CD4-positive, alpha-beta memory T cell (primary cell): ENCODE measurements at regions not wholly inside any gene's neighbourhood (a gene's known extent, or its start where the extent isn't known, plus 50 kb on each side); places are given as distances from the start of the nearest gene placed in this dataset.

Experiments used
- CTCF ChIA-PET: fragments of 350-600 bp; sonication (Branson Sonifier 250); formaldehyde crosslinking; loops from one replicate; lab custom pipeline; 2021; ENCODE audit warnings: inconsistent platforms; ENCODE audit not compliant: partially characterized antibody; lab: Charles Lee
- POLR2A ChIA-PET: fragments of 350-600 bp; sonication (Branson Sonifier 250); formaldehyde crosslinking; loops from one replicate; lab custom pipeline; 2021; ENCODE audit not compliant: partially characterized antibody; lab: Charles Lee
- DNase-seq, 5 donors: peaks; one replicate each; pipeline versions ENCODE4 v3.0.0 to v3.0.0-alpha.2; 2020 to 2022; ENCODE audit warnings: mixed read lengths in 1 of 5
- H3K27ac ChIP-seq: one replicate; pipeline ENCODE4 v1.7.0; 2013; ENCODE audit warnings: low read depth, low read length
- H3K27me3 ChIP-seq: 2 replicates; pipeline ENCODE4 v1.7.0; 2013; ENCODE audit warnings: mild to moderate bottlenecking, low read length, moderate library complexity; ENCODE audit not compliant: insufficient read depth
- H3K36me3 ChIP-seq: 2 replicates; pipeline ENCODE4 v1.7.0; 2013; ENCODE audit warnings: mild to moderate bottlenecking, low read length, moderate library complexity; ENCODE audit not compliant: insufficient read depth
- H3K4me1 ChIP-seq: 2 replicates; pipeline ENCODE4 v1.7.0; 2013; ENCODE audit warnings: mild to moderate bottlenecking, low read length, moderate library complexity; ENCODE audit not compliant: insufficient read depth
- H3K4me3 ChIP-seq, 2 donors: one replicate each; pipeline ENCODE4 v1.7.0; 2013; ENCODE audit warnings: low read length in 2 of 2, mild to moderate bottlenecking in 1 of 2
- H3K9me3 ChIP-seq, 2 donors: one replicate each; pipeline ENCODE4 v1.7.0; 2013; ENCODE audit warnings: low read length in 2 of 2, control low read depth in 1 of 2; ENCODE audit not compliant: control insufficient read depth in 1 of 2
- H3K27ac Mint-ChIP-seq, 7 donors: one replicate each; pipeline ENCODE4 v1.8.0; 2020 to 2021; ENCODE audit warnings: mixed read lengths in 7 of 7, mild to moderate bottlenecking in 6 of 7, inconsistent platforms in 3 of 7, moderate library complexity in 3 of 7
- H3K27me3 Mint-ChIP-seq, 2 donors: one replicate each; pipeline ENCODE4 v1.8.0; 2020 to 2021; ENCODE audit warnings: mixed read lengths in 2 of 2
- H3K36me3 Mint-ChIP-seq, 2 donors: one replicate each; pipeline ENCODE4 v1.8.0; 2020 to 2021; ENCODE audit warnings: mixed read lengths in 2 of 2, inconsistent platforms in 1 of 2, mild to moderate bottlenecking in 1 of 2
- H3K4me1 Mint-ChIP-seq, 4 donors: one replicate each; pipeline ENCODE4 v1.8.0; 2020 to 2021; ENCODE audit warnings: mixed read lengths in 4 of 4, mild to moderate bottlenecking in 1 of 4
- H3K4me3 Mint-ChIP-seq, 8 donors: one replicate each; pipeline ENCODE4 v1.8.0; 2020 to 2021; ENCODE audit warnings: mixed read lengths in 8 of 8, mild to moderate bottlenecking in 7 of 8, moderate library complexity in 6 of 8, inconsistent platforms in 3 of 8
- H3K9me3 Mint-ChIP-seq, 8 donors: one replicate each; pipeline ENCODE4 v1.8.0; 2020 to 2021; ENCODE audit warnings: mixed read lengths in 8 of 8, mild to moderate bottlenecking in 5 of 8, inconsistent platforms in 3 of 8, moderate library complexity in 1 of 8
- intact Hi-C: fragments of 100-400 bp; cut with micrococcal nuclease; formaldehyde crosslinking; loops from one replicate; pipeline ENCODE4 v1.15.1; 2023

DNA sequence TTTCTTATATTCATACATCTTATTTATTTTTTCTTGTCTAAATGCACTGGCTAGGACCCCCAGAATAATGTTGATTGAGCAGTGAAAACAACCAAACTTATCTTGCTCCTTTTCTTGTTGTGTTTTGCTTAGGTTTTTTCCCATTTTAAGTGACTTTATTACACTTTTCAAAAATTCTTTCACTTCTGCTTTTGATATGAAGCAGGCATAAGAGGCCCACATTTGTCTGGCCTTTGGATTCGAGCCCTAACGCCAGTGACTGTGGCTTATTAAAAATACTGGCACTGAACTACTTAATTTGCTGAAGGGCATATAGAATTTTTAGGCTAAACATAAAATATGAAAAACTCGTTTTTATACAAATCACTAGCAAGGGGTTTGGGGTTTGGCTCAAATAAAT, 197.0 kb downstream of the ASB9 start:
- POLR2A ChIA-PET = no interaction called here
- intact Hi-C loops = no loop called here

DNA sequence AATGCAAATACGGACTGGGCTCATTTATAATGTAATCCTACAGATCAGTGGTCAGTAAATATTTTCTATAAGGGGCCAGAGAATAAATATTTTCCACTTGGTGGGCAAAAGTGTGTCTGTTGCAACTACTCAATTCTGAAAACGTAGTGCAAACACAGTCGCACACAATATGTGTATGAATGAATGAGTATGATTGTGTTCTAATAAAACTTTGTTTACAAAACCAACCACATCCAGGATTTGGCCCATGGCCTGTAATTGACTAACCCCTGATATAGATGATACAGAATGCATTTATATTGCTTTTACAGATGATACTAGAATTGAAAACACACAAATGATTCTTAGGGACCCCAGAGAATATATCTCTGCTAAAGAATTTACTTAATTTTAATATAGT, 197.6 kb downstream of the ASB9 start:
- H3K27me3 Mint-ChIP-seq = no peaks in the 10 kb centered on the region
- Histone ChIP-seq H3K27me3 (no peaks in the 10 kb centered on the region), H3K36me3 (no peaks in the 10 kb centered on the region), H3K4me3 (no peak overlapping the region), H3K27ac (no peak overlapping the region), H3K9me3 (no peaks in the 10 kb centered on the region), H3K4me1 (no peaks in the 10 kb centered on the region)
- CTCF ChIA-PET = no interaction called here
- POLR2A ChIA-PET = no interaction called here
- no peak overlapping the region for H3K4me3 Mint-ChIP-seq
- DNase-seq = no peak
- H3K9me3 Mint-ChIP-seq = no peaks in the 10 kb centered on the region
- peaks cover 0 to 1% (median 0%) of the 10 kb centered on the region in 4 donors for H3K4me1 Mint-ChIP-seq
- intact Hi-C loops = no loop called here
- no peaks in the 10 kb centered on the region for H3K36me3 Mint-ChIP-seq
- H3K27ac Mint-ChIP-seq = no peak overlapping the region

More for the DNA sequence above, 197.0 kb downstream of the ASB9 start:
- no peak for DNase-seq
- Mint-ChIP-seq H3K27me3 (no peaks in the 10 kb centered on the region), H3K9me3 (no peaks in the 10 kb centered on the region), H3K4me3 (no peak overlapping the region), H3K4me1 (peaks cover 0 to 1% (median 0%) of the 10 kb centered on the region in 4 donors), H3K36me3 (no peaks in the 10 kb centered on the region), H3K27ac (no peak overlapping the region)
- no peak overlapping the region for H3K27ac ChIP-seq
- H3K9me3 ChIP-seq = no peaks in the 10 kb centered on the region
- CTCF ChIA-PET = no interaction called here
- H3K4me3 ChIP-seq = no peak overlapping the region
- no peaks in the 10 kb centered on the region for H3K27me3 ChIP-seq
- H3K4me1 ChIP-seq = no peaks in the 10 kb centered on the region
- H3K36me3 ChIP-seq = no peaks in the 10 kb centered on the region

DNA sequence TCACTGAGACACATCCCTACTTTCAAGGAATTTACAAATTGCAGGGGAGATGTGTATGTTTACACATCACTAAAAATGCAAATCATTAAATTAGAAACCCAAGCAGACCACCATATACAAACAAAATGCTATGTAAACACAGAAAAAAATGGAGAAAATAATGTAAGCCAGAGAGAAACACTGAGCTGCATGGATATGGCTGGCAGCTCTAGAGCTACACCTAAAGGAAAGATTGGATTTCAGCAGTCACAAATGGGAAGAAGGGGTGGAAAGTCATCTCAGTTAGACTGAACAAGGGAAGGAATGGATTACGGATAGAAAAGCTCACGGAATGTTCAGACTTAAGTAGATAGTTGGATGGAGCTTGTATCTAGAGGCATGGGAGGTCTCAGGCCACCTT, 186.3 kb downstream of the MOSPD2 start:
- POLR2A ChIA-PET = no interaction called here

DNA sequence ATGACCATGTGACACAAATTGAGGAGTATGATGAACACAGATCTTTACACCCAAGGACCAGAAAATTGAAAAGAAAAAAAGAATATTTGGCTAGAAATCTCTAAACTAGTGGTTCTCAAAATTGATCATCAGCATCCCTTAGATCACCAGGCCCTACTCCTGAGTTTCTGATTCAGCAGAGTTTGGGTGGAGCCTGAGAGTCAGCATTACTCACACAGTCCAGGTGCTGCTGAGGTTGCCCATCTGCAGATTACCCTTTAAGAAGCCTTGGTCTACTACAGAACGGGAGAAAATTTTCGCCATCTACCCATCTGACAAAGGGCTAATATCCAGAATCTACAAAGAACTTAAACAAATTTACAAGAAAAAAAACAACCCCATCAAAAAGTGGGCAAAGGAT, 182.8 kb downstream of the MOSPD2 start:
- intact Hi-C loops = no loop called here
- H3K9me3 ChIP-seq = no peaks in the 10 kb centered on the region
- no peaks in the 10 kb centered on the region for H3K27me3 ChIP-seq
- Mint-ChIP-seq H3K4me1 (no peaks in the 10 kb centered on the region), H3K27me3 (no peaks in the 10 kb centered on the region), H3K4me3 (no peak overlapping the region), H3K36me3 (no peaks in the 10 kb centered on the region), H3K9me3 (peaks cover 0 to 10% (median 1%) of the 10 kb centered on the region in 8 donors), H3K27ac (no peak overlapping the region)
- no peaks in the 10 kb centered on the region for H3K36me3 ChIP-seq
- ChIA-PET POLR2A (no interaction called here), CTCF (no interaction called here)
- H3K27ac ChIP-seq = no peak overlapping the region
- no peak overlapping the region for H3K4me3 ChIP-seq
- H3K4me1 ChIP-seq = no peaks in the 10 kb centered on the region
- no peak for DNase-seq

More for the DNA sequence above, 186.3 kb downstream of the MOSPD2 start:
- Histone ChIP-seq H3K9me3 (no peaks in the 10 kb centered on the region), H3K4me3 (no peak overlapping the region), H3K27me3 (no peaks in the 10 kb centered on the region), H3K27ac (no peak overlapping the region), H3K36me3 (no peaks in the 10 kb centered on the region), H3K4me1 (no peaks in the 10 kb centered on the region)
- no peak overlapping the region for H3K27ac Mint-ChIP-seq
- intact Hi-C loops = no loop called here
- CTCF ChIA-PET = no interaction called here
- DNase-seq = no peak
- no peaks in the 10 kb centered on the region for H3K4me1 Mint-ChIP-seq
- H3K27me3 Mint-ChIP-seq = no peaks in the 10 kb centered on the region
- no peak overlapping the region for H3K4me3 Mint-ChIP-seq
- H3K9me3 Mint-ChIP-seq = peaks cover 0 to 10% (median 0%) of the 10 kb centered on the region in 8 donors
- H3K36me3 Mint-ChIP-seq = no peaks in the 10 kb centered on the region

GRCh38 chrX:15055146-15055930, 182.1 kb downstream of the MOSPD2 start:
- Histone ChIP-seq H3K9me3 (no peaks in the 10 kb centered on the region), H3K27ac (no peak overlapping the region), H3K4me3 (no peak overlapping the region), H3K36me3 (no peaks in the 10 kb centered on the region), H3K27me3 (no peaks in the 10 kb centered on the region), H3K4me1 (no peaks in the 10 kb centered on the region)
- Mint-ChIP-seq H3K9me3 (peaks cover 0 to 10% (median 1%) of the 10 kb centered on the region in 8 donors), H3K4me3 (no peak overlapping the region), H3K27me3 (no peaks in the 10 kb centered on the region), H3K4me1 (no peaks in the 10 kb centered on the region), H3K36me3 (no peaks in the 10 kb centered on the region), H3K27ac (no peak overlapping the region)
- ChIA-PET POLR2A (no interaction called here), CTCF (no interaction called here)
- intact Hi-C loops = no loop called here
- no peak for DNase-seq

DNA sequence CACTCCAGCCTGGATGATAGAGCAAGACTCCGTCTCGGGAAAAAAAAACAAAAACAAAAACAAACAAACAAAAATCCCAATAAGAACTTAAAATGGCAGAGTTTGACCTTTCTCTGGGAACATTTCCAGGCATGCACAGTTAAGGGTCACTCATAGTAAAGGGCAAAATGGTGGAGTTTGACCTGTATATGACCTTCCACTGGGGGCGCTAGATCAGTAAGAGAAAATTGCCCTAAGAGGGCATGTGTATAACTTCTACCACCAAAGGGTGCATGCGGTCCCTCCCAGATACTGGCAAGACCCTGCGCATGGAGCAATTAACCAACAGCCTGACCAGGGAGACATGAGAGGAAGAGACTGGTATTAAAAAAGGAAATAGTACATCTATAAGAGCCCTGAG, 177.2 kb downstream of the MOSPD2 start:
- Mint-ChIP-seq H3K27me3 (no peaks in the 10 kb centered on the region), H3K27ac (no peak overlapping the region), H3K4me3 (no peak overlapping the region), H3K36me3 (no peaks in the 10 kb centered on the region), H3K4me1 (no peaks in the 10 kb centered on the region), H3K9me3 (peaks cover 0 to 7% (median 1%) of the 10 kb centered on the region in 8 donors)
- Histone ChIP-seq H3K27me3 (no peaks in the 10 kb centered on the region), H3K9me3 (no peaks in the 10 kb centered on the region), H3K4me1 (no peaks in the 10 kb centered on the region), H3K4me3 (no peak overlapping the region), H3K27ac (no peak overlapping the region), H3K36me3 (no peaks in the 10 kb centered on the region)
- DNase-seq = no peak
- intact Hi-C loops = no loop called here
- CTCF ChIA-PET = no interaction called here
- POLR2A ChIA-PET = no interaction called here

DNA sequence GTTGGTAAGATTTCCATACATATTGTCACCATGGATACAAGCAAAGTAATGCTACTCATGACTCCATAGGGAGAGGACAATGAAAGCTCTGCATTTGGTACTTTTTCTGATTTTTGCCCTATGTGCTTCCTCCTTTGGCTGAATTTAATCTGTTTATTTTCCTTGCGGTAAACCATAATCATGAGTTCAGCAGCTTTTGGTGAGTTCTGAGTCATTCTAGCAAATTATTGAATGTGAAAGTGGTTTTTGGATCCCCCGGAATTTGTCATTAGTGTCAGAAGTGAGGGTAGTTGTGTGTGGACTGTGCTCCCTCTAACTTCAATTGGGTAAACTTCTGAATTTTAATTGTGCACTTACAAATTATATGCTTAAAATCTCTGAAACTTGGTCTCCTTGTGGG, 170.3 kb downstream of the MOSPD2 start:
- no peaks in the 10 kb centered on the region for H3K27me3 ChIP-seq
- intact Hi-C loops = no loop called here
- POLR2A ChIA-PET = no interaction called here
- Mint-ChIP-seq H3K36me3 (no peaks in the 10 kb centered on the region), H3K4me3 (no peak overlapping the region), H3K9me3 (no peaks in the 10 kb centered on the region), H3K27ac (no peak overlapping the region), H3K4me1 (peaks cover 0 to 2% (median 0%) of the 10 kb centered on the region in 4 donors), H3K27me3 (no peaks in the 10 kb centered on the region)
- no peak for DNase-seq
- H3K27ac ChIP-seq = no peak overlapping the region
- no peaks in the 10 kb centered on the region for H3K9me3 ChIP-seq
- no peaks in the 10 kb centered on the region for H3K36me3 ChIP-seq
- CTCF ChIA-PET = no interaction called here
- H3K4me1 ChIP-seq = no peaks in the 10 kb centered on the region
- H3K4me3 ChIP-seq = no peak overlapping the region
